KG1 (cell line): ENCODE measurements at regions not wholly inside any gene's neighbourhood (a gene's known extent, or its start where the extent isn't known, plus 50 kb on each side); places are given as distances from the start of the nearest gene placed in this dataset.
"Not testable (repeated sequence)": the region's sequence is repeated elsewhere in the genome, so short reads cannot be mapped to it uniquely, and the experiment has no call there.

Source experiments
- DNase-seq: peaks from one replicate; lab custom pipeline; 2025; lab: John Stamatoyannopoulos, UW

- no peak for DNase-seq
These were observed 533.0 kb downstream of the KCNA4 start for GRCh38 chr11:29483831-29484230.

- no peak for DNase-seq
These were observed 534.3 kb downstream of the KCNA4 start for GRCh38 chr11:29482510-29482909.

GRCh38 chr11:29481738-29482137 lies 535.1 kb downstream of the KCNA4 start:
- no peak for DNase-seq

GRCh38 chr11:29480981-29481380 lies 535.8 kb downstream of the KCNA4 start:
- no peak for DNase-seq

GRCh38 chr11:29458252-29458651 lies 558.6 kb downstream of the KCNA4 start:
- no peak for DNase-seq

- no peak for DNase-seq
These were observed 564.7 kb downstream of the KCNA4 start for GRCh38 chr11:29452146-29452545.

GRCh38 chr11:29449281-29450074 lies 567.4 kb downstream of the KCNA4 start:
- no peak for DNase-seq

GRCh38 chr11:29448246-29448877 lies 568.5 kb downstream of the KCNA4 start:
- no peak for DNase-seq

GRCh38 chr11:29447821-29448220 lies 569.0 kb downstream of the KCNA4 start:
- DNase-seq, result no peak

- DNase-seq, result no peak
These were observed 570.7 kb downstream of the KCNA4 start for GRCh38 chr11:29446132-29446531.

GRCh38 chr11:29445191-29445590 lies 571.6 kb downstream of the KCNA4 start:
- not testable (repeated sequence) for DNase-seq

GRCh38 chr11:29438815-29439214 lies 578.0 kb downstream of the KCNA4 start:
- no peak for DNase-seq

GRCh38 chr11:29435421-29435820 lies 581.4 kb downstream of the KCNA4 start:
- no peak for DNase-seq

GRCh38 chr11:29432719-29433325 lies 584.0 kb downstream of the KCNA4 start:
- peak; percentile 14 for DNase-seq

GRCh38 chr11:29405305-29405704 lies 611.5 kb downstream of the KCNA4 start:
- DNase-seq, result no peak

GRCh38 chr11:29395555-29396072 lies 621.2 kb downstream of the KCNA4 start:
- DNase-seq, result no peak

- DNase-seq, result no peak
These were observed 627.0 kb downstream of the KCNA4 start for GRCh38 chr11:29389793-29390192.

- DNase-seq, result no peak
These were observed 643.1 kb downstream of the KCNA4 start for GRCh38 chr11:29373725-29374124.

- no peak for DNase-seq
These were observed 648.7 kb downstream of the KCNA4 start for GRCh38 chr11:29368126-29368525.

- no peak for DNase-seq
These were observed 652.8 kb downstream of the KCNA4 start for GRCh38 chr11:29364006-29364405.

GRCh38 chr11:29361369-29361768 lies 655.5 kb downstream of the KCNA4 start:
- DNase-seq, result no peak

GRCh38 chr11:29353833-29354232 lies 663.0 kb downstream of the KCNA4 start:
- DNase-seq, result no peak

- no peak for DNase-seq
These were observed 664.5 kb downstream of the KCNA4 start for GRCh38 chr11:29352273-29352795.
